IMR-90 (cell line): ENCODE measurements at regions not wholly inside any gene's neighbourhood (a gene's known extent, or its start where the extent isn't known, plus 50 kb on each side); places are given as distances from the start of the nearest gene placed in this dataset.

ENCODE experiments used
- BHLHE40 ChIP-seq: fragments of 150-350 bp; IDR thresholded peaks from 2 replicates; pipeline ENCODE4 v1.6.1; 2016; ENCODE audit warnings: mild to moderate bottlenecking, low read depth, low read length
- CEBPB ChIP-seq: IDR thresholded peaks from 2 replicates; pipeline ENCODE4 v1.6.1; 2012; ENCODE audit warnings: low read depth, low read length, improper control_type of control experiment
- CHD1 ChIP-seq: IDR thresholded peaks from 2 replicates; pipeline ENCODE4 v1.6.1; 2012; ENCODE audit warnings: low read depth, low read length, improper control_type of control experiment
- CTCF ChIP-seq: conservative IDR thresholded peaks from 2 replicates; pipeline ENCODE4 v1.5.1; 2012; ENCODE audit warnings: mild to moderate bottlenecking, low read depth, low read length, improper control_type of control experiment
- ELK1 ChIP-seq: fragments of 150-350 bp; IDR thresholded peaks from 2 replicates; pipeline ENCODE4 v1.6.1; 2016; ENCODE audit warnings: low read depth, mild to moderate bottlenecking, low read length, moderate library complexity, borderline replicate concordance
- FOS ChIP-seq: fragments of 150-350 bp; IDR thresholded peaks from 2 replicates; pipeline ENCODE4 v1.6.1; 2016; ENCODE audit warnings: low read depth, low read length
- MAFK ChIP-seq: IDR thresholded peaks from 2 replicates; pipeline ENCODE4 v1.6.1; 2012; ENCODE audit warnings: low read depth, low read length, improper control_type of control experiment
- MXI1 ChIP-seq: IDR thresholded peaks from 2 replicates; pipeline ENCODE4 v1.6.1; 2012; ENCODE audit warnings: low read depth, mild to moderate bottlenecking, low read length, moderate library complexity, borderline replicate concordance
- POLR2A ChIP-seq: IDR thresholded peaks from 2 replicates; pipeline ENCODE4 v1.6.1; 2012; ENCODE audit warnings: mild to moderate bottlenecking, low read depth, low read length
- RAD21 ChIP-seq: IDR thresholded peaks from 2 replicates; pipeline ENCODE4 v1.6.1; 2012; ENCODE audit warnings: low read length, improper control_type of control experiment
- RFX5 ChIP-seq: IDR thresholded peaks from 2 replicates; pipeline ENCODE4 v1.8.0; 2012; ENCODE audit warnings: low read depth, mild to moderate bottlenecking, low read length, moderate library complexity
- SMC3 ChIP-seq: fragments of 150-350 bp; IDR thresholded peaks from 2 replicates; pipeline ENCODE4 v1.6.1; 2016; ENCODE audit warnings: low read depth, mild to moderate bottlenecking, antibody characterized with exemption, low read length, moderate library complexity
- USF2 ChIP-seq: fragments of 150-350 bp; IDR thresholded peaks from 2 replicates; pipeline ENCODE4 v1.6.1; 2017; ENCODE audit warnings: mild to moderate bottlenecking, antibody characterized with exemption, low read length, low read depth

- no peak for TF ChIP-seq CTCF
- TF ChIP-seq BHLHE40 = no peak
- TF ChIP-seq POLR2A = no peak
- no peak for TF ChIP-seq FOS
- TF ChIP-seq MAFK = no peak
- no peak for TF ChIP-seq ELK1
- TF ChIP-seq CEBPB = no peak
- TF ChIP-seq RAD21 = no peak
- no peak for TF ChIP-seq CHD1
- no peak for TF ChIP-seq MXI1
- no peak for TF ChIP-seq SMC3
- no peak for TF ChIP-seq RFX5
- no peak for TF ChIP-seq USF2
These were observed 798.8 kb downstream of the C12orf50 start for GRCh38 chr12:87230441-87230840.
